Erythroblast (primary cell): ENCODE measurements at regions not wholly inside any gene's neighbourhood (a gene's known extent, or its start where the extent isn't known, plus 50 kb on each side); places are given as distances from the start of the nearest gene placed in this dataset.

Experiments used
- GATA1 ChIP-seq: IDR thresholded peaks from 2 replicates; pipeline ENCODE4 v1.6.1; 2011; ENCODE audit warnings: low read depth, mild to moderate bottlenecking, control low read depth, low read length, moderate library complexity
- POLR2A ChIP-seq: IDR thresholded peaks from 2 replicates; pipeline ENCODE4 v1.6.1; 2011; ENCODE audit warnings: mild to moderate bottlenecking, low read length

GRCh38 chr17:65365169-65365568 is 196.3 kb downstream of the AXIN2 start:
- TF ChIP-seq POLR2A (no peak), GATA1 (no peak)
